DMS114 treated with DMSO at 0.1 percent for 48 hours (cell line): ENCODE measurements at regions not wholly inside any gene's neighbourhood (a gene's known extent, or its start where the extent isn't known, plus 50 kb on each side); places are given as distances from the start of the nearest gene placed in this dataset.
"Not testable (repeated sequence)": the region's sequence is repeated elsewhere in the genome, so short reads cannot be mapped to it uniquely, and the experiment has no call there.

Experiments used
- DNase-seq: peaks from one replicate; lab custom pipeline; 2025; ENCODE audit not compliant: unreplicated experiment; lab: John Stamatoyannopoulos, UW

DNA sequence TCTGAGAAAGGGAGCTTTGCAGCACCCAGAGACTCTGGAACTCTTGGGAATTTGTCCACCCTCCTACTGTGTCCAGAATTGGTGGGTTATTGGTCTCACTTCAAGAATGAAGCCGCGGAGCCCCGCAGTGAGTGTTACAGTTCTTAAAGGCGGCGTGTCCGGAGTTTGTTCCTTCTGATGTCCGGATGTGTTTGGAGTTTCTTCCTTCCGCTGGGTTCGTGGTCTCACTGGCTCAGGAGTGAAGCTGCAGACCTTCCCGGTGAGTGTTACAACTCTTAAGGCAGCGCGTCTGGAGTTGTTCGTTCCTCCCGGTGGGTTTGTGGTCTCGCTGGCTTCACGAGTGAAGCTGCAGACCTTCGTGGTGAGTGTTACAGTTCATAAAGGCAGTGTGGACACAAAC, 824.7 kb downstream of the LRRTM4 start:
- DNase-seq = not testable (repeated sequence)

DNA sequence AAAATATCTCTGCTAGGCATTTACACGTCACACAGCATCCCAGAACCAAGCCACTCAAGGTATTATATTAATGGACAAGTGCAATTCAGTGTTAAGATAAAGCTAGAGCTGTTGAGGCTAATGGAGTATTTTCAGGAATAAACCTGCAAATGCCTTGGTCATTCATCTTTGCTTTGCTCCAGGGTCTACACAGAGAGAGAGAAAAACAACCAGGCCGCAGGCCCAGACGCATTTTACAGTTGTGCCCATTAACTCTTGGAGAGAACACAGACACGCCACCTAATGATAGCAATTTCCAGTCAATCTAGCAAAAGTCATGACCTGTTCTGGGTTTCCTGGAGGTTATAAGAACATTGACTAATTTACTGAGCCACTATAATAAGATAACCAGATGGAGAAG, 829.3 kb downstream of the LRRTM4 start:
- no peak for DNase-seq

DNA sequence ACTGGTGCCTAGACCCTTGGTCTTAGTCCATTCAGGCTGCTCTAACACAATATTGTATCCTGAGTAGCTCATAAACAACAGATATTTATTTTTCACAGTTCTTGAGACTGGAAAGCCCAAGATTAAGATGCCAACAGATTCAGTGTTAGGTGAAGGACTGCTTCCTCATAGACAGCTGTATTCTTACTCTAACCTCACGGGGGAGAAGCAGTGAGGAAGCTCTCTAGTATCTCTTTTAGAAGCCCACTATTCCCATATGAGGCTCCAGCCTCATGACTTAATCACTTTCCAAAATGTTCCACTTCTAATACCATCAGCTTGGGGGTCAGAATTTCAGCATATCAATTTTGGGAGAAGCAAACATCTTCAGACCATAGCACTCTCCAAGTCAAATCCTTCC, 833.4 kb downstream of the LRRTM4 start:
- DNase-seq = no peak

DNA sequence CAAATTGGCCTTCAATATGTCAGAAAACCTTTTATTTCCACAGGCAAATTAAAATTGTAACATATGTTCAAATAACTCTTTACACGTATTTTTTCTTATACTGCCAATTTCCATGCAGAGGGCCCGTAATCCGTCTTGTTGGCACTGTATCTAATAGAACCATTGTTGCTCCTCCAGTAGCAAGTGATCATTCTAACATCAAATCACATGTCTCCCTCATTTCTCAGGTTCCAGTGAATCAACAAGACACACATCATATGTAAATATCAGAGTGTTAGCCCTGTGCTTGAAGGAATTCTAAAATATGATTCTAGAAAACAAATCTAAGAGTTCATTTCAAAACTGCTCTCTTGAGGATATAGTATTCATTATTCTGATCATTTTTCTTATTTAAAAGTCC, 834.3 kb downstream of the LRRTM4 start:
- DNase-seq = no peak

DNA sequence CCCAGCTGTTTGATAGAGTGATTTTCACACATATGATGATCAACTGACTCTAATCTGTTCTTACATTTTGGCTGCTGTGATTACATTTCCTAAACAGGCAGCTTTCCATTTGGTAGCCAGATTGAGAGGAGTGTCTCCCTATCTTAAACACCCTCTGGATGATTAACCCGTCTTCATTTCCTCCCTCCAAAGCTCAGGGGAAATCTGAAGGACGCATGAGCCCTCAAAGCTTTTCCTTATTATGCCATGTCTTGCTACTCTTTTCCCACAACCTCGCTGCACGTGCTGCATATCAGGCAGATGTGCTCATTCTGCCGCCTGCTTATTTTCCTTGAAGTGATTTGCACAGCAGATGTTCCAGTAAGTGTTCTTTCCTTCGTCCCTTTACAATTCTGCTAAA, 837.4 kb downstream of the LRRTM4 start:
- DNase-seq = no peak

DNA sequence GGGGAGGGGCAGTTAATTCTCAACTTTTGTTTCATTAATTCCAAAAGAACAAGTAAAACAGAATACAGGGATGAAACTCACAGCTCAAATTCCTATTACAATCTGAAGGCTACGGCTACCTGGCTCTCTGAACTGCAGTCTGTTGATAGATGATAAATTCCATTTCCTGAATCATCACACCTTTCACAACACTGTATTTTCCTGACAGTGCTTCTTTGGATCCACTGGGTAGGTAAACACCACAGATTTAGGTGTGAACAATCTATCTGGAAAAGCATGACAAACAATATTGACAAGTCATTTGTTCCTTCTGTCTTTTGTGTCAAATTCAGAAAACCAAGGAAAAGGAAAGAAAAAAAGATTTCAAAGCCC, 843.2 kb downstream of the LRRTM4 start:
- no peak for DNase-seq

DNA sequence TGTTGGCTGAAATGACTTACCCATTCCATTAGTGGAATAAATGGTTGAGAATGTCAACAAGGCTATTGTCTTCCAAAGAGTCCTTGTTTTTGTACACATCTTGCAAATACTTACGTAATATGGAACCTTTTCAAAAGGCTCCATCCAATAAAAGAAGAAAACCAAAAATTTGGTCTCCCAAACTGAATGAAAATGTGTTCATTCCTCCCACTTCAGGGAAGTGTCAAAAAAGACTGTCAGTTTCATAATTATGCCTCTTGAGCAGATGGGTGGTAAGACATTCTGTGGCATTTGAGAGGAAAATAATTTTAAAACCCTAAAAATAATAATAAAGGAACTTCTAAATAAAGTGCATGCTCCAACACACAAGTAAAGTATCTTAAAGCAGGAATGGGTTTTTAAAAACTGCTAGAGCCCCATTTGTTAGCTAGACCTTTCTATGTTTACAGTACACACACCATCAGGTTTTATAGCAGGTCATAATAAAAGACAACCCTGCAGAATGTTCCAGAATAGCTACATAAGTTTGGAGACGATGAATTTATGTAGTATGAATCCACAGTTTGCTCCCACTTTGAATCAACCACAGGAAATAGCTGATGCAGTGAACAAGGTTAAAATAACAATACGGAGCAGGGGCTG, 843.7 kb downstream of the LRRTM4 start:
- DNase-seq = no peak

DNA sequence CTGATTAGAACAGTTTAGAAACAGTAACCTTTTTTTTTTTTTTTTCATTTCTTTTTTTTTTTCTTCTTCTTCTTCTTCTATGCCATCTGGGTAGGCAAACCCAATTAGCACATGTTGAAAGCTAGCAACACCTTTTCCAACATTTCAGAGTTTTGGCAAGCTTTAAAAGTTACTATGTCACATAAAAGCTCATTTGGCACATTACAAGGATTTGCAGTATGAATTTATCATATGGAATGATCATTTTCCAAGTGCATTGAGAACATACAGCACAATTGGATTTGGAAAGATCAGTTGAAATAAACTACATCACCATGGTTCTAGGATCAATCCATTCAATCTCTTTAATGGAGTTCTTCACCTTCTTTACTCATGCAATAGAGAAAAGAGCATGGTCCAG, 847.0 kb downstream of the LRRTM4 start:
- DNase-seq = no peak

DNA sequence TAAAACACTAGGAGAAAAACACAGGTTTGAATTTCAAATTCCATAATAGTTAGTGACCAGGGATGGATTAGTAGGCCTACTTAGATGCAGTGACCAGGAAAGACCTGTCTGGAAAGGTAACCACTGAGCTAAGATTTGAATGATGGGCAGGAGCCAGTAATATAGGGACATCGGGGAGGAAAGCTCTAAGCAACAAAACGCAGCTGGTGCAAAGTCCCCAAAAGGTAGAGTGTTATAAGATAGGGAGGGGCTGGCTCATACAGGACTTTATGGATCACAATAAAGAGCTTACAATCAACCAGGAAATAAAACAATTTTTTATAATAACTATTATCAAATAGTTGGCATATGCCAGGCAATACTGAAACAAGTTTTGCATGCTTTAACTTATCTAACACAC, 849.4 kb downstream of the LRRTM4 start:
- no peak for DNase-seq

DNA sequence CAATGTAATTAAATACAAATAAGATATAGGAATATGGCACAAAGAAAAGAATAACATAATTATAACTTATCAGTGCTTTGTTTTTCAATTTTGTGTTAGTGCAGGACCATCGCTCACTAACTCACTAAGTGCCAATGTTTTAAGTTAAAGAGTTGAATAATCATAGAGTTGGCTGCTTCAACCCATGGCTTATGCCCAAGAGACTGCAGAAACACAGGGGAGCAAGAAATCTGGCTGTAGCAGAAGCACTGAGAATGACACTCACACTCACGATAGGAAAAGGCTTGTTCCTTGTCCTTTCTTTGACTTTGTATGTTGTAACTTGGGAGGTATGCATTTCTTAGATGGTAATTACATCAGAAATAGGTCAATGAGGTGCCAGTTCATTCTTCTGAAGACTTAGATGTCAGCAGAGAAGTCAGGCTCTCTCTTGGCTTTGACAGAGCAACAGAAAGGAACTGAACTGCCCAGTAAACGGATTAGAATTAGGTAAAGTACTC, 852.2 kb downstream of the LRRTM4 start:
- no peak for DNase-seq

DNA sequence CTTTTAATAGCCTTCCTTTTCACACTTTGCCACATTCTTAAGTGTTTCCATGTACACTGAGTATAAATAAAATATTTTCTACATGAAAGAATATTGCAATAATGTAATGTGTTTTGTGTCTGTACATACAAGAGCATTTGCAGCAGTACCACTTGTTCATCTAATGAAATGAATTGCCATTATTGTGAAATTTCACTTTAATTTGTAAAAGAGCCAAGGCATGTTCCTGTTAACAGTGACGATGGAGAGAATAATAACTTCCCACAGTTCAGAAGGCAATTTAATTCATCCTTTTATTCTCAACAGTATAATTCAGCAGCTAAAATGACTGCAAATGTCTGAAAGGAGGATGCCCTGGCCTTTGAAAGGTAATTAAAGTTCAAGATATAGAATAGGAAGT, 853.9 kb downstream of the LRRTM4 start:
- no peak for DNase-seq

DNA sequence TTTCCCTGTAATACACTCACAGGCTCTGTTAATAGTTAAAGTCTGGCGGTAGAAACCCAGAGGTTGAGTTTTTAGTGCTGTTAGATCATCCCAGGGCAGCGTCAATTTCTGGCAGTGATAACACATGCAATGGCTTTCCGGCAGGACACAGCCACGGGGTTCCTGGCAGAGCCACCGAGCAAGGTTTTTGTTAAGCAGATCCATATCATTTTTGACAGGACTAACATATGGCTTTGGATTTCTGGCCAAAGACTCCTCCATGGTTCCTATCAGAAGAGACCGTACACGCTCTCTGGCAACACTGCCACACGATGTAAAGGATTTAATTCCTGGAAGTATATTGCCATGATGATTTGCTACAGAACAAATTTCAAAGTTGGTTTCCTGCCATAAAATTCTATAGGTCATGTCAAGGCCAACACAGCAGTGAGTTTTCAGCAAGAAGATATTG, 854.3 kb downstream of the LRRTM4 start:
- DNase-seq = no peak

DNA sequence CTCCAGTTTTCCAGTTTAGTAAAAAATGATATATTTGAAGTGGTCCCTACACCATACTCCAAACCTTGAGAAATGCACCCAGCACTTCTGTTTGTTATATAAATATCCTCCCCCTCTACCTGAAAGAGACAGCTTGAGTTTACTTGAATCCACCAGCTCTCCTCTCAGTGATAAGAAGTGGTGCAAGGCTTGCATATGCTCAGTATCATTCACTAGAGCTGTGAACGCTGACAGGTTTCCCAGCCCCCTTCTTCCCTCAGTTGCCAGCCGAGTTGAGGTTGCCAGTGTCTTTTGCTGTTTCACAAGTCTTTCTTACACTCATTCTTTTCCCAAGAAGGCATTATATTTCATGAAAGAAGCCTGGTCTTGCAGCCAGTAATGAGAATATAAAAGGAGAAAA, 880.0 kb downstream of the LRRTM4 start:
- DNase-seq = no peak

DNA sequence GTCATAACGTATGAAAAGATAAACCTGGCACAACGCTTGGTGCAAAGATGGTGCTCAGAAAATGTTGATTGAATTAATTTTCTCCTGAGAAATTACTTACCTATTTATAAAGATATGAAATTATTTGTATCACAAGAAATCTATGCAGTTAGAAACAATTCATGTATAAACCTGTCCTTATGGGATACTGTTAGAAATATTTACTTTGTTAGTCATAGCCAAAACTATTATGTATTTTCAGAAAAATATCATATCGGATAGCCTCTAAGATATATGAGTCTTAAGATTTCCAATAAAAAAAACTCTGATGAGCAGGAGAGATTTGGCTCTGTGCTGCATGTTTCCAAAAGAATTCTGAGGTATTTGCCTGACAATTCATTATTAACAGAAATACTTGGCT, 880.7 kb downstream of the LRRTM4 start:
- no peak for DNase-seq

DNA sequence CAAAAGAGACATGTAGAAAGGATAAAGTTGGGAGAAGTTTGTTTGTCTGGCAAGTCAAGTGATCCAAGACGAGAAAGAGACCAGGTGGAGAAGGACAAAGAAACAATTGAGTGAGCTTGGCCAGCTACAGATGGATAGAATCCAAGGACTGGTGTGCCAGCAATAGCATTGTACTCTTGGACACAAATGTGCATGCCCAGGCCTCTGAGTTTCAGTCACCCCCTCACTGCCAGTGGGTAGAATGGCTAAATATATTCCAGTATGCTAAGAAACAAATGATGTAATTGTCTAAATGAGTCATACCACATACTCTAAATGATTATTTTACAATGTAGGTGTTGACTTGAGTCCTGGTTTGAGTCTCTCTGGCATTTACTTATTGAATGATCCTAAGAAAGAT, 881.3 kb downstream of the LRRTM4 start:
- DNase-seq = no peak

DNA sequence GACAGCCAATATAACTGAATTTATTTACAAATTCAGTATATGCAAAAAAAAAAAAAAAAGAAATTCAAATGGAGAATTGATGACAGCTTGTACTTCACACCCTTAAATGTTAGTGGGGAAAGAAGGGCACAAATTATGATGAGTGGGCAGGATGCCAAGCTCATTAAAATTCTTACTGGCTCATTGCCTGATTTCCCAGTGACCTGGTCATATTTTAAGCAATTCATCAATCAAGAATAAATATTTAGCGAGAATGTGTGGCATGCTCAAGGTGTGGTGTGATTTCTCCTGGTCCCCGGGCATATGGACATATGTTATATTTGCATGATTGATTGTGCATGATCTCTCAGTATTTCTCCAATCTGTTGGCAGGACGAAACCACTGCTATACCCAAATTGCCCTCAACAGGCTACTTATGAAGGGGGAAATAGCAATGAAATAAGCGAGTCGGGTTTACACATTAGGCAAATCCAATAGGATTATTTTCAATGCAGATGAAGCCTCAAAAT, 883.0 kb downstream of the LRRTM4 start:
- DNase-seq = no peak

DNA sequence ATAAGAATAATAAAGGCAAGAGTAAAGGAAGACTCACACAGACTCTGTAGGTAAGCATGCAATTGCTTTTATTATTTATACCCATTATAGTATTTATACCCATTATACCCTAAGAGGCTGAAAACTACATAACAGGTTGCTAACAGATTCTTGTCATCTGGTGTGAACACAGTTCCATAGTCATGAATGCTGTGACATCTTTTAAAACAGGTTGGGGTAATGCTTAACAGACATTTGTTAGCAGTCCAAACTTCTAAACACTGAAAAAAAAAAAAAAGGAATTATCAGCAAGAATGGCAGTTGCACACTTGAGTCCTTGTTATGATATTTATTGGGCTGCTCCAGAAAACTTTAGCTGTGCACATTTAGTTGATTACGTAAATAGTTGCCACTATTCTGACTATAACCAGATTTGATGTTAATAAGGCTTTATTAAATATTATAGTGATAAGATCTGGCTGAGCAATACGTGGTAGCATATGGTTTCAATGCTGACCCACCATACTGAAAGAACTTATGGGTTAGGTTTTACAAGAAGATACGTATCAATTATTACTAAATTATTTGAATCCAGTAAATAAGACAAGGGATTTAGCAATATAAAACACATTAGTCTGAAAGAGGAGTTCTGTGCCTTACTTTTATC, 888.8 kb downstream of the LRRTM4 start:
- DNase-seq = no peak

DNA sequence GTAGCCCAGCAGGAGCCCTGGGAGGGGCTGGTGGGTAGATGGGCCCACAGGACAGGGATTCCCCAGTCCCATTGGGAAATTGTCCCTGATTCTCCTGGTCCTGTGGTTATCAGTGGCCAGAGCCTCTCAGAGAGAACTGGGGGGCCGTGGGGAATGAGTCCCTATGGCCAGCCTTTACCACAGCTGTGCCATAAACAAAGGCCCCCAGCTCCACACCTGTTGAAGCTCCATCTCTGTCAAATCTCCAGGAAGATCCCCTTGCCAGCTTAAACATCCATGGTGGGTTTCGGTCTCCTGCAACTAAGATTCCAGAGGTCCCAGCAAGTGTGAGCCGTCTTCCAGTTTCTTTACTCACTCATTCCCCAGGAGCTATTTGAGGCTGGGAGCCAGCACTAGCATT, 897.1 kb downstream of the LRRTM4 start:
- no peak for DNase-seq

DNA sequence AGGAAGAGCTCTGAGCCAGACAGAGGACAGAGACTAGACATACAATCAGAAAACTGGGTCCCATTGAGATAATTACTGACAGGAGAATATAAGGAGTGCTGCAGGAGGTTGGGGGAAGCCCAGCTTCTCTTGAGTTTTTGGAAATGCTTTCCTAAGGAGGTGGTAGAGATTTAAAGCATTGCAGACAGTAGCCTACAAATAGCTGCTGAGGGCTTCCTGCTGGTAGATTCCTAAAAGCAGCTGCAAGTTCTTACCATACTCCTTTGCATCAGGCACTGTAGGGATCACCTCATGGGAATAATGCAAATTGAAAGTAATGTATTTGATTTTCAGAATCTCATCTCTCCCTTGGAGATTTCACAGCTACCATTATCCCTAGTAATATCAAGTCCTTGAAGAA, 902.6 kb upstream of the GCFC2 start:
- no peak for DNase-seq

DNA sequence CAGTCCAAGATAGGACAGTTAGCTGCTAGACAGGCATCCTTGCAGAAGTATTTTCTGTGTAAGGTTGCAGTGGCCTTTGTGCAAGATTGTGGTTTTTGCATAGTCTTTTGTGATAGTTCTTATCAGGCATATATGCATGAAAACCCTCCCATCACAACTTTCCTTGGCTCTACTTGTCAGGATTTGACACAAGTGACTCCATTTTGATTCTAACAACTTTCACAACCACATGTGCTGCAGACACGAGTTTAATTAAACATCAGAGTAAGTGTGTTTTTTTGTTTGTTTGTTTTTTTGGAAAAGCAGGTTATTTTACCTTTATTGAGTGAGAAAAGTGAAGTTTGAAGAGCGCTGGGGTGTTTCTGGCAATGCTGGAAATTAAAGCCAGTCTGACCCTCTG, 902.0 kb upstream of the GCFC2 start:
- no peak for DNase-seq

DNA sequence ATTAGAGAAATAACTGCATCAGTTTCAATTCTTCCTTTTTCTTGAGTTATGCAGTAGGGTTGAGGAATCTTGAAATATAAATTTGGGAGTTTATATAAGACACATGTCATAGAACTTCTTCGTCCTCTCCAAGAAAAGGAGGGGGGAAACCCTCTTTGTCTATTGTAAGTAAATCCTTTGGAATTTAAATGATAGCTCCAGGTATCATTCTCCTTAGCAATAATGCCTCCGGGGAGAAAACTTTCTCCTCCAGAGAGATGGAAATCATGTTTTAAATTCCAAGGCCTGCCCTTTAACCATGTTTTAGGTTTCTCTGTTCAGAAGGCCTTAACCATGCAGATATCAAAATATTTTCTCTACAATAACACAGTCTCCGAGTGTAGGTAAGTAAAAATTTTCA, 899.7 kb upstream of the GCFC2 start:
- DNase-seq = no peak

DNA sequence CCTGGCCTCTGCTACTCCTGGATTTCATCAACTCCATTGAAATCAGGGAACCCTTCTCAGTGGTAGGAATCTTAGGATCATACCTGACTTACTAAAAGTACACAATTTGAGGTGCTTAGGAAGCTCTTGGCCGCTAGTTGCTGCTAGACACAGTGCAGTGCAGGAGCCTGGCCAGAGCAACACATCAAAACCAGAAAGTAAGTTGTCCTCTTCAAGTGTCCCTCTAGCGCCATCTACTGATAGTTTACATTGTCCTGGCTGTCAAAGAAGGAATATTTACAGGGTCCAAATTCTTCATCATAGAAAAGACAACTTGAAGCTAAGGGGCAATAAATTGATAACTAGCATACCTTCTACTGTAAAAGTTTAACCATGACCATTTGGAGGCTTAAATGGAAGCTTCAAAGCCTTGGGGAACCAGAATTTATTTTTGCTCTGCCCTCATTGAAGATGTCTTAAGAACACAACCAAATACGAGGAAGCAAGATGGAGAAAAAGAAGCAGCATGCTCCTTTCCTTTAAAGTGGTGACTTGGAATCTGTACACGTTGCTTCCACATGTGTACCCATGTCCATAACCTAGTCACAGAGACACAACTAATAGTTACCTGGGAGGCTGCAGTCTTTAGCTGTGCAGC, 889.1 kb upstream of the GCFC2 start:
- DNase-seq = peak; percentile 65
